Gastroesophageal sphincter (tissue), 4 donors: ENCODE measurements at regions not wholly inside any gene's neighbourhood (a gene's known extent, or its start where the extent isn't known, plus 50 kb on each side); places are given as distances from the start of the nearest gene placed in this dataset.

Experiments
- ATAC-seq: fragments of 150-250 bp; one replicate; pipeline ENCODE4 v1.9.1; 2016; ENCODE audit warnings: mild to moderate bottlenecking, moderate library complexity
- H3K27ac ChIP-seq, 4 donors: fragments of 200-600 bp; sonication (generic) in 3 of 4; 1 replicate in 3 of 4; 2 replicates in 1 of 4; pipeline ENCODE4 v1.5.1; 2016 to 2019
- H3K27me3 ChIP-seq: fragments of 200-600 bp; sonication (generic); one replicate; pipeline ENCODE4 v1.5.1; 2019
- H3K36me3 ChIP-seq, 2 donors: fragments of 200-600 bp; sonication (generic); one replicate each; pipeline ENCODE4 v1.5.1; 2019; ENCODE audit warnings: control low read depth in 1 of 2
- H3K4me1 ChIP-seq, 3 donors: fragments of 200-600 bp; sonication (generic); 1 replicate in 2 of 3; 2 replicates in 1 of 3; pipeline ENCODE4 v1.5.1; 2016 to 2019; ENCODE audit warnings: control low read depth in 2 of 3
- H3K4me3 ChIP-seq, 2 donors: fragments of 200-600 bp; sonication (generic); one replicate each; pipeline ENCODE4 v1.5.1; 2019; ENCODE audit warnings: mild to moderate bottlenecking in 1 of 2, moderate library complexity in 1 of 2
- H3K9me3 ChIP-seq, 3 donors: fragments of 200-600 bp; sonication (generic); one replicate each; pipeline ENCODE4 v1.5.1; 2017 to 2019; ENCODE audit warnings: control low read depth in 2 of 3
- CTCF ChIP-seq, 4 experiments: fragments of 200-600 bp in 2 of 4; fragments of 450-650 bp in 2 of 4; sonication (generic) in 1 of 4; IDR thresholded peaks; one replicate each; pipeline ENCODE4 v1.5.1; 2017 to 2019; ENCODE audit warnings: antibody characterized with exemption in 4 of 4, mild to moderate bottlenecking in 2 of 4, moderate library complexity in 2 of 4
- EP300 ChIP-seq: sonication (generic); formaldehyde crosslinking; IDR thresholded peaks from one replicate; pipeline ENCODE4 v1.6.1; 2017; ENCODE audit warnings: antibody characterized with exemption, mild to moderate bottlenecking
- POLR2A ChIP-seq, 2 donors: fragments of 450-650 bp; IDR thresholded peaks; one replicate each; pipeline ENCODE4 v1.6.1; 2017; ENCODE audit warnings: antibody characterized with exemption in 2 of 2, mild to moderate bottlenecking in 2 of 2, moderate library complexity in 1 of 2
- POLR2AphosphoS5 ChIP-seq: sonication (generic); formaldehyde crosslinking; IDR thresholded peaks from one replicate; pipeline ENCODE4 v1.6.1; 2017; ENCODE audit warnings: antibody characterized with exemption
- WGBS, 2 donors: methylation state at CpG; one replicate each; pipeline ENCODE4 v1.1.5; 2018; ENCODE audit warnings: low coverage in 1 of 2; 5-methylcytosine and 5-hydroxymethylcytosine counted together

GRCh38 chr9:129422032-129422842 lies 198.7 kb downstream of the C9orf50 start:
- Histone ChIP-seq H3K27ac (no peak overlapping the region), H3K27me3 (no peaks in the 10 kb centered on the region), H3K36me3 (no peaks in the 10 kb centered on the region), H3K4me1 (peaks cover 0 to 21% (median 6%) of the 10 kb centered on the region in 3 donors), H3K4me3 (no peak overlapping the region), H3K9me3 (no peaks in the 10 kb centered on the region)
- TF ChIP-seq CTCF (IDR thresholded peaks at IDR 0.05) (no peak), POLR2AphosphoS5 (no peak), EP300 (no peak), POLR2A (IDR thresholded peaks at IDR 0.05) (no peak)
- 82 to 93% methylated on average over 3 to 6 of the region's 11 CpGs for WGBS, 2 donors
- ATAC-seq = no peak

- no peak for ATAC-seq
- TF ChIP-seq POLR2A (IDR thresholded peaks at IDR 0.05) (no peak), CTCF (IDR thresholded peaks at IDR 0.05) (no peak), EP300 (no peak), POLR2AphosphoS5 (no peak)
These were observed 199.5 kb downstream of the C9orf50 start for GRCh38 chr9:129421371-129421770.

GRCh38 chr9:129420721-129421120 lies 200.2 kb downstream of the C9orf50 start:
- Histone ChIP-seq H3K27ac (no peak overlapping the region), H3K27me3 (no peaks in the 10 kb centered on the region), H3K36me3 (no peaks in the 10 kb centered on the region), H3K9me3 (no peaks in the 10 kb centered on the region), H3K4me3 (no peak overlapping the region), H3K4me1 (peaks cover 0 to 33% (median 6%) of the 10 kb centered on the region in 3 donors)
- TF ChIP-seq POLR2AphosphoS5 (no peak), EP300 (no peak), CTCF (IDR thresholded peaks at IDR 0.05) (no peak), POLR2A (IDR thresholded peaks at IDR 0.05) (no peak)
- no peak for ATAC-seq
- WGBS, 2 donors = 96% methylated on average over 5 of the region's 10 CpGs; no CpG with 5 or more reads in 1 of the 2 donors

More at GRCh38 chr9:129421371-129421770, 199.5 kb downstream of the C9orf50 start:
- no peak overlapping the region for H3K27ac ChIP-seq
- peaks cover 0 to 27% (median 6%) of the 10 kb centered on the region in 3 donors for H3K4me1 ChIP-seq
- 71% methylated on average over 3 of the region's 29 CpGs; no CpG with 5 or more reads in 1 of the 2 donors for WGBS, 2 donors
- no peaks in the 10 kb centered on the region for H3K27me3 ChIP-seq
- no peaks in the 10 kb centered on the region for H3K36me3 ChIP-seq
- H3K4me3 ChIP-seq = no peak overlapping the region
- H3K9me3 ChIP-seq = no peaks in the 10 kb centered on the region

DNA sequence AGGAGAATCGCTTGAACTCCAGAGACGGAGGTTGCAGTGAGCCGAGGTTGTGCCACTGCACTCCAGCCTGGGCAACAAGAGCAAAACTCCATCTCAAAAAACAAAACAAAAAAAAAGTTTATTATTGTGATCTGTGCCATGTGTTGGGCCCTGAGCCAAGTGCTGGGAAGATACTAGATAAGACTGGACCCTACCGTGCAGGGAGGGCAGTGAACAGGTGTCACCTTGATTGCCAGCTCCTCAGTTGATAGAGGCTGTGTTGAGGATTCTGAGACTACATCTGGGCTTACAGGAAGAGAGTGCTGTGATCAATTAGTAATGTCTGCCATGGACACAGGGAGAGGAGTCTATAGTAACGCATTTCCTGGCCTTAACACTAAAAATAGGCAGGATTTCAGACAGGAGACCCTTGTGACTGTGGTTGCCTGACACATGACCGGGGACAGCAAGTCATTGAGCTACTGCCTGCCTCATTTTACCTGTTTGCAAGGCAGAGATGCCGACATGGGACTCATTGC lies 201.5 kb downstream of the C9orf50 start:
- 59 to 78% methylated on average over 5 to 6 of the region's 7 CpGs for WGBS, 2 donors
- Histone ChIP-seq H3K36me3 (no peaks in the 10 kb centered on the region), H3K27me3 (no peaks in the 10 kb centered on the region), H3K4me3 (no peak overlapping the region), H3K9me3 (no peaks in the 10 kb centered on the region), H3K27ac (no peak overlapping the region), H3K4me1 (peaks cover 0 to 37% (median 12%) of the 10 kb centered on the region in 3 donors)
- TF ChIP-seq POLR2A (IDR thresholded peaks at IDR 0.05) = no peak
- no peak for TF ChIP-seq CTCF (IDR thresholded peaks at IDR 0.05)
- TF ChIP-seq EP300 = no peak
- ATAC-seq = no peak

DNA sequence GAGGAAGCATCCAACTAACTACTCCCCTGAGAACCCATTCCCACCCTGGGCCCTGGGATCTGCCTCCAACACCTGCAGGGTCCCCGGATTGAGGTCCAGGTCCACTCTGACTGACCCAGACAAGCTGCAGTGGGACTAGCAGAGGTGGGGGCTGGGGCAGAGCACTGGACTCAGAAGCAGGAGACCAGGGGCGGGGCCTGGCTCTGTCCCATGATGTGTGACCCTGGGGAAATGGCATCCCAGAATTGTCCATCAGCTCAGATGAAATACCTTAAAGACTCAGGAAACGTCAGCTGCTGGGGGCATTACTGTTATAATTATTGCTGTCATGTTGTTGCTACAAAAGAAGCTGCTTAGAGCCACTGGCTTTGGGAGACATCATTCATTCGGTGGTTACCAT lies 202.4 kb downstream of the C9orf50 start:
- H3K9me3 ChIP-seq = no peaks in the 10 kb centered on the region
- no peaks in the 10 kb centered on the region for H3K27me3 ChIP-seq
- no peak overlapping the region for H3K27ac ChIP-seq
- no peaks in the 10 kb centered on the region for H3K36me3 ChIP-seq
- H3K4me3 ChIP-seq = no peak overlapping the region
- TF ChIP-seq POLR2AphosphoS5 (no peak), CTCF (IDR thresholded peaks at IDR 0.05) (no peak), EP300 (no peak), POLR2A (IDR thresholded peaks at IDR 0.05) (no peak)
- peaks cover 0 to 43% (median 13%) of the 10 kb centered on the region in 3 donors for H3K4me1 ChIP-seq
- WGBS, 2 donors = 40% methylated on average over 1 of the region's 4 CpGs; no CpG with 5 or more reads in 1 of the 2 donors
- ATAC-seq = no peak
